HG03095 (cell line): ENCODE measurements at regions not wholly inside any gene's neighbourhood (a gene's known extent, or its start where the extent isn't known, plus 50 kb on each side); places are given as distances from the start of the nearest gene placed in this dataset.

ENCODE experiments used
- ATAC-seq: cut with Tn5 transposase; IDR thresholded peaks from one replicate; pipeline ENCODE4 v1.9.1; 2021; ENCODE audit warnings: moderate library complexity; ENCODE audit not compliant: unreplicated experiment

DNA sequence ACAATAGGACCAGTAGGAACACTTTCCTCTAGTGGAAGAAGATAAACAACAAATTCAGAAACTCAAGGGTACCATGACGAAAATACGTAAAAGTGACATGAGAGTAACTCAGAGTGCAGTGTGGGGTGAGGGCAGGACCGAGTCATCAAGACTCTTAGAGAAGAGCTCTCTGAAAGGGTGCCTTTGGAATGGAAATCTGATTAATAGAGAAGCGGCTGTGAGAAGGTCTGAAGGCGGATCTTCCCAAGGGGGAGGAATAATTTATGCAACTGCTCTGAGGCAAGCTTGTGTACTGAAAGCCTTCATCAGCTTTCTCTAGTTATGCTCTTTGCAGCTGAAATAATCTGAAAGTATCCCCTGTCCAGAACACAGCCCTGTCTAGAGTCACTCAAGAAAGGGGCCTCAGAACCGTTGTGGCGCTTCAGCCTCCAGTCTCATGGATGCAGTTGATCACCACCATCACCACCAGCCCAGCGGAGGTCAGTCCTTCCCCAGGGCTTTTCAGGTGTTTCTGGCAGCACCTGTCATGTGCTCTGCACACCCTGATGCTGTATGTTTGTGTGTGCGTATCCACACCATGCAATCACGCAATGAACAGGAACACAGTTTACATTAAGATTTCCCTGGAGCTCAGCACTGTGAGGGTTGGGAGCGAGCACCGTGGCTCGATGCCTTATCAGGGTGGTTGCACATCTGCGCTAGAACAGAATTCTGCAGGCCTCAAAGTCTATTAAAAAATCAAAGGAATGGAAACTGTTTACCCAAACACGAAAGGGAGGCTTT, 396.5 kb downstream of the SMOC2 start:
- ATAC-seq: no peak

GRCh38 chr6:168835991-168836390, 395.0 kb downstream of the SMOC2 start:
- no peak for ATAC-seq

- no peak for ATAC-seq
These were observed 393.8 kb downstream of the SMOC2 start for GRCh38 chr6:168834801-168835200.

DNA sequence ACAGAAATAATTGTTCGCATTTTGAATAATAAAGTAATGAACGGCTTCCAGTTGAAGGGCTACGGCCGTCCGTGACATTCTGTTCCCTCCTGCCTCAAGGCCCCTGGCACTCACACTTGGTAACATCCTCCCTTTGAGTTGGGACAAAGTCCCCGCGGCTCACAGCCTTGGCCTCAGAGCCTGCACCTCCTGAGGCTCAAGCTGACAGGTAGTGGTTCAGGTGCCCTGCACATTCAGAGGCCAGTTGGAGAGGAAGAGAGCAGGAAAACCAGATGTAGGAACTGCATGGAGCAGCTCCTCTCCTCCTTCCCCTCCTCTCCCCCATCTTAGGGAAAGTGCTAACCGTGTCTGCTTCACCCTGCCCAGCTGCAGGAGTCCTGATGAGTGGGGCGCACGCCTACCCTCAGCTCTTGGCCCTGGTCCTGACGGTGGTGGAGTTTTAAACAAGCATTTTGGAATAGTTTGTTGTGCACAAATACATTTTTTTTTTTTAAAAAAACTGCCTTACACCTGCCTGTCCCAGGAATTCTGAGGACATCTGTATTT, 393.1 kb downstream of the SMOC2 start:
- ATAC-seq: no peak

DNA sequence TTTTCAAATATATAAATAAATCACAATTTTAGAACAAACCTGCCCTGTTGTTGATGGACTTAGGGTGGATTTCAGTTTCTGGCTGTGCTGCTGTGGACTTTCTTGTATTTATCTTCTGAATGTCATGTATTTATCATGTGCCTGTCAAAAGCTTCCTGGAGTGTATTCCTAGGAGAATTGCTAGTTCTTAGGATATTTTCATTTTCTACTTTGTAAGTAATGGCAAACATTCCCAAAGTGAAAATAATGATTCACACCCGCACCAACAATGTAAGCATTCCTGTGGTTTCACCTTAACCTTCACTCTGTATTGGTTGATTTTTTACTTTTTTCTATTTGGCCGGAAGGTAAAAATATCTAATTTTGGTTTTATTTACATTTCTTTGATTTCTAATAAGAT, 387.8 kb downstream of the SMOC2 start:
- ATAC-seq: no peak

DNA sequence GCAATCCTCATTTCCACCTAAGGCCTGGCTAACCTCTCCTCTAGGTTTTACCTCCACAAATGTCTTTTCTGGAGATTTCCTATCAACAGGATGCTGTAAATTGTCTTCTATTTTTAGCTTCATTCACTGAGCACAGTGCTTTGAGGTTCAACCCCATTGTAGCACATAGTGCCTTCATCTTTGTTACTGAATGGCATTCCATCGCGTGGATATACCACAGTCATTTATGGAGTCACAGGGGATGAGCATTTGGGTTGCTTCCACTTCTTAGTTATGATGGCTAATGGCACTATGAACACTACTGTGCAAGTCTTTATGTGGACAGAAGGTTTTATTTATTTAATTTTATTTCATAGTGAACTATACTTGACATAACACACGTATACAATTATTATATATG, 387.1 kb downstream of the SMOC2 start:
- ATAC-seq: no peak

DNA sequence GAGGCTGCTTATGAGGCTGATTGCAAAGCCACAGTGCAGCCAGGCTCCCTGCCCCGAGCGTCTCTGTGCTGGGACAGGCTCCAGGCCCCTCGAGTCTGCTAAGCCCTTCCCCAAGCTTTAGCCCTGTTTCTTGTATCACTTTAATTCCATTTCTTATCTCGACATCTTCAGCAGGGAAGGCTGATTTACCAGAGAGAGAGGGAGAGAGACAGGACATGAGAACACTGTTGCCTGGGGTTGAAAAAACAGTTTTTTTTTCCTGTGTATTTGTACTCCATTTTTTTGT, 386.5 kb downstream of the SMOC2 start:
- ATAC-seq: no peak

DNA sequence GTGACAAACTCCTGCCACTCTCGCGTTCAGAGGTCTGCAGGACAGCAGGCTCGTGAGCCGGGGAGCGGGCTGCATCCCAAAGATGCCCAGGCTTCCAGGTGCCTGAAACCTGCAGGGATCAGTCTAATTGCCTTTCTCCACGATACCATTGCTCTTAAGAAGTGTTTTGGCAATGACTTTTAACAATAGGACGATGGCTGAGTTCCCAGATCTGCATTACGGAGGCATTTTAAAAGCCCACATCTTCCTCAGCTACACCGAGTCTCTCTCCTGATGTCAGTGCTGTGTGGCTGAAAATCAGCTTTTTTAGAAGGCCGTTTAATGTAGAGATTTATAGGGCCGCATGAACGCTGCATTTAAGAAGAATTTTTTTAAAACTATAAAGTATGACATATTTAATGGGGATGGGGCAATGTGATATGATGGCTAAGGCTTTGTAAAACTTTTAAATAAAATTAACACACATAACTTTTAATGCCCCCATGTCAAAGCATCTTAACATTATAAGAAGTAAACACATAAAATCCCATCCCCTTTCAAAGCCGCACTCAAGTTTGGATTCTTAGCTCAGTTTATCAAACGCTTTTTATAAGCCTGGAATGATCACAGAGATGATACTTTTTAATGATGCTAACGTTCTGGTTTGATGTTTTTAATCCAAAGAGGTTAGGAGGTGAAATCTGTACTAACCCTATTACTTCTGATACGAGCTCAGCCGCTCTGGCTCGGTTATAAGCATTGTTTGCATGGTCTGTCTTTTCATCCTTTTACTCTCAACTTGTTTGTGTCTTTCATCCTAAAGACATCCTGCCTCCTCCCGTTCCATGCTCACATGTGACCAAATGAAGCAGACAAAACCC, 386.0 kb downstream of the SMOC2 start:
- ATAC-seq: no peak

GRCh38 chr6:168826078-168826390, 385.1 kb downstream of the SMOC2 start:
- no peak for ATAC-seq

DNA sequence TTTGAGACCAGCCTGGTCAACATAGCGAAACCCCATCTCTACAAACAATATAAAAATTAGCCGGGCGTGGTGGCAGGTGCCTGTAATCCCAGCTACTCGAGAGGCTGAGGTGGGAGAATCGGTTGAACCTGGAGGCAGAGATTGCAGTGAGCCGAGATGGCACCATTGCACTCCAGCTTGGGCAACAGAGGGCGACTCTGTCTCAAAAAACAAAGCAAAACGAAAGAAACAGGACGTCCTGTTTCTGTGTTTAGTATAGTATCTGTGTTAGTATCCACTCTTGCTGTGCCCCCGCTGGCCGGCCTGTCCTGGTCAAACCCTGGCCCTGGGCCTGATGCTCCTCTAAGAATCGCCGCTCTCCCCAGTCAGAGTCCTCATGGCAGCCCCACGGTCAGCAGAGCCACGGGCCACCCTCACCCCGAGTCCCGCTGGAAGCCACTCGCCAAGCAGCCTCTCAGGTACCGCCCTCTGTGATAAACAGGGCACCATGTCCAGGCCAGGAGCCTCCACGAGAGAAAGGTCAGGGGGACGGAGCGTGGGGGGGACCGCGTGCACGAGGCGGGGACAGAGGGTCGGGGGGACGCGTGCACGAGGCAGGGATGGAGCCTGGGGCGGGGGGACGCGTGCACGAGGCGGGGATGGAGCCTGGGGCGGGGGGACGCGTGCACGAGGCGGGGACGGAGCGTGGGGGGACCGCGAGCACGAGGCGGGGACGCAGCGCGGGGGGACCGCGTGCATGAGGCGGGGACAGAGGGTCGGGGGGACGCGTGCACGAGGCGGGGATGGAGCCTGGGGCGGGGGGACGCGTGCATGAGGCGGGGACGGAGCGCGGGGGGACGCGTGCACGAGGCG, 384.5 kb downstream of the SMOC2 start:
- no peak for ATAC-seq

- no peak for ATAC-seq
These were observed 382.6 kb downstream of the SMOC2 start for GRCh38 chr6:168823397-168824212.

- no peak for ATAC-seq
These were observed 381.4 kb downstream of the SMOC2 start for GRCh38 chr6:168822376-168822775.

DNA sequence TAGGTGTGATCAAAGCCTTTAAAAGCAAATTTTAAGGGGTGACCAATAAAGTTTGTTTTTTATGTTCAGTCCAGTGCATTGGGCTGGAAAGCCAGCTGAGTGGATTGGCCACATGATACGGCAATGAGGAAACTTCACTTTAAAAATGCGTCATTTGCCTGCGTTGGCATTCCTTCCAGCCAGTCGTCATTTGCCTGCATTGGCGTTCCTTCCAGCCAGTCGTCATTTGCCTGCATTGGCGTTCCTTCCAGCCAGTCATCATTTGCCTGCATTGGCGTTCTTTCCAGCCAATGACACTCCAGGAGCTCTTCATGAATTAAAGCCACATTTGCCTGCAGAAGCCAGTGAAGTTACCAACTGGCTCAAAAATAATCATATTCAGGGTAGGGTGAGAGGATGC, 378.6 kb downstream of the SMOC2 start:
- no peak for ATAC-seq

GRCh38 chr6:168817558-168818159, 376.7 kb downstream of the SMOC2 start:
- no peak for ATAC-seq

GRCh38 chr6:168815229-168815628, 374.2 kb downstream of the SMOC2 start:
- ATAC-seq: no peak

DNA sequence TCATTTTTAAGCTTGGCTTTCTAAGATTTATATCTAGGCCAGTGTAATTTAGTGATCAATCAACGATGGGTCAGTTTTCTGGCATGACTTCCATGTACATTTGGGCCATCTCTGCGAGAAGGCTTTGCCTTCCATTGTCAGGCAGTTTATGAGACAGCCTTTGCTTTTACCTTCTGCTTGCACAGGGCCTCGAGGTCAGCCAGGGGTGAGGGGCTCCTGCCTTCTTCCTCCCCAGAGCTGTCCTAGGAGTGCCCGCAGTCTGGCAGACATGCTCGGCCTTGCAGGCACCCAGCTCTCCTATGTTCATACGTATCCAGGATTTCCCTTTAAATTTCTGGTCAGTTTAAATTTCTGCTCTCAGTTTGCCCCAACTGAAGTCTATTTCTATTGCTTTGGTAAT, 367.2 kb downstream of the SMOC2 start:
- ATAC-seq: no peak

GRCh38 chr6:168804331-168804730, 363.3 kb downstream of the SMOC2 start:
- ATAC-seq: no peak

DNA sequence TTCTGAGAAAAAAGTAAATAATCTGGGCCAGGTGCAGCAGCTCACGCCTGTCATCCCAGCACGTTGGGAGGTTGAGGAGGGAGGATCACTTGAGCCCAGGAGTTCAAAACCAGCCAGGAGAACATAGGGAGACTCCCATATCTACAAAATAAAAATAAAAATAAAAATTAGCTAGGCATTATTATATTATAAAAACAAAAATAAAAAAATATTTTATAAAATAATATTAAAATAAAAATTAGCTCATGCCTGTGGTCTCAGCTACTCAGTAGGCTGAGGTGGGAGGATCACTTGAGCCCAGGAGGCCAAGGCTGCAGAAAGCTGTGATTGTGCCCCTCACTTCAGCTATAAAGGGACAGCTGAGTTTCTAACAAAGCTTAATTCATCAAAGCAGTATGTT, 362.9 kb downstream of the SMOC2 start:
- no peak for ATAC-seq

- ATAC-seq: no peak
These were observed 358.1 kb downstream of the SMOC2 start for GRCh38 chr6:168799067-168799466.

GRCh38 chr6:168796106-168796505, 355.1 kb downstream of the SMOC2 start:
- ATAC-seq: no peak
